ENCODE measurements at regions not wholly inside any gene's neighbourhood (a gene's known extent, or its start where the extent isn't known, plus 50 kb on each side); places are given as distances from the start of the nearest gene placed in this dataset.

DNA sequence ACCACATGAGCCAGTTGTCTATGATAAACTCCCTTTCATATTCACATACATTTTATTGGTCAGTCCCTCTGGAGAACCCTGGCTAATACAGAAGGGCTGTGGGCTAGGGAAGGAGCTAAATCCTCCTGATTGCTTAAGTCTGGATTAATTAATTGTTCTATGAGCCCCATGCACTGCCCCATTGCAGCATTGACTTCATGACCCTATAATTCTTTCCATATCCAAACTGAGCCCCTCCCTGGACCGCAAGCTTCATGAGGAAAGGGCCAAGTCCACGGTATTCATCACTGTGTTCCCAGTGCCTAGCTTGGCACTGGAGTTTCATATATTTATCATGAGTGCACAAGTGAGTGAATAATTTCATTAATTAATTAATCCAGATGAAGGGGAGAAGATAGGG lies 124.0 kb downstream of the MBD2 start:
- TF ChIP-seq CTCF (IDR thresholded peaks at IDR 0.05) (no peak), POLR2A (IDR thresholded peaks at IDR 0.05) (no peak), EP300 (IDR thresholded peaks at IDR 0.05) (no peak)

Data from ovary (tissue), 3 donors.